Posterior vena cava (tissue), 2 donors: ENCODE measurements at regions not wholly inside any gene's neighbourhood (a gene's known extent, or its start where the extent isn't known, plus 50 kb on each side); places are given as distances from the start of the nearest gene placed in this dataset.
"Not testable (repeated sequence)": the region's sequence is repeated elsewhere in the genome, so short reads cannot be mapped to it uniquely, and the experiment has no call there.

Experiments used
- DNase-seq: peaks from one replicate; pipeline ENCODE4 v3.0.0-alpha.2; 2020; ENCODE audit warnings: low spot score
- intact Hi-C, 2 donors: fragments of 100-400 bp; cut with DNase I; formaldehyde crosslinking; loops; one replicate each; pipeline versions ENCODE4 v1.14.1 to v1.14.2; 2022 to 2023
- donor health status: DM: yes; HTN: yes; CAD: no.
- donor health status: DM: yes; HTN: yes; CAD: no.

GRCh38 chr21:23963454-23963853, 1643.8 kb downstream of the MRPL39 start:
- DNase-seq, result no peak
- intact Hi-C loops, result no loop called here

GRCh38 chr21:23960769-23961168, 1646.5 kb downstream of the MRPL39 start:
- no peak for DNase-seq

GRCh38 chr21:23955135-23955843, 1652.0 kb downstream of the MRPL39 start:
- intact Hi-C loops, result no loop called here
- DNase-seq, result no peak

More at GRCh38 chr21:23960769-23961168, 1646.5 kb downstream of the MRPL39 start:
- intact Hi-C loops, result no loop called here

GRCh38 chr21:23952269-23952668, 1655.0 kb downstream of the MRPL39 start:
- DNase-seq, result no peak
- intact Hi-C loops, result no loop called here

GRCh38 chr21:23951251-23951650, 1656.0 kb downstream of the MRPL39 start:
- intact Hi-C loops, result no loop called here
- no peak for DNase-seq

- intact Hi-C loops, result no loop called here
- DNase-seq, result no peak
Observed at GRCh38 chr21:23950344-23950743, 1656.9 kb downstream of the MRPL39 start.

GRCh38 chr21:23949493-23949892, 1657.8 kb downstream of the MRPL39 start:
- no peak for DNase-seq
- intact Hi-C loops, result no loop called here

- DNase-seq, result no peak
- intact Hi-C loops, result no loop called here
Observed at GRCh38 chr21:23939369-23940065, 1667.8 kb downstream of the MRPL39 start.

GRCh38 chr21:23936991-23937390, 1670.3 kb downstream of the MRPL39 start:
- intact Hi-C loops, result no loop called here
- no peak for DNase-seq

GRCh38 chr21:23936224-23936623, 1671.1 kb downstream of the MRPL39 start:
- no peak for DNase-seq
- intact Hi-C loops, result no loop called here

- intact Hi-C loops, result no loop called here
- no peak for DNase-seq
Observed at GRCh38 chr21:23930565-23930964, 1676.7 kb downstream of the MRPL39 start.

GRCh38 chr21:23926430-23926829, 1680.9 kb downstream of the MRPL39 start:
- intact Hi-C loops, DNase-seq: not testable (repeated sequence)

GRCh38 chr21:23921670-23922418, 1685.4 kb downstream of the MRPL39 start:
- intact Hi-C loops, result no loop called here
- no peak for DNase-seq

GRCh38 chr21:23900727-23901126, 1706.6 kb downstream of the MRPL39 start:
- intact Hi-C loops, result no loop called here
- DNase-seq, result no peak

GRCh38 chr21:23899561-23899960, 1707.7 kb downstream of the MRPL39 start:
- intact Hi-C loops, result no loop called here
- no peak for DNase-seq

GRCh38 chr21:23890652-23891051, 1716.6 kb downstream of the MRPL39 start:
- DNase-seq, result no peak
- intact Hi-C loops, result no loop called here

- intact Hi-C loops, result no loop called here
- DNase-seq, result no peak
Observed at GRCh38 chr21:23887725-23888306, 1719.5 kb downstream of the MRPL39 start.

GRCh38 chr21:23886828-23887724, 1720.2 kb downstream of the MRPL39 start:
- intact Hi-C loops, result no loop called here
- DNase-seq, result no peak

GRCh38 chr21:23881783-23882182, 1725.5 kb downstream of the MRPL39 start:
- intact Hi-C loops, result no loop called here
- DNase-seq, result no peak
